K562 (cell line): ENCODE measurements at regions not wholly inside any gene's neighbourhood (a gene's known extent, or its start where the extent isn't known, plus 50 kb on each side); places are given as distances from the start of the nearest gene placed in this dataset.

Experiments
- ATAC-seq: fragments of 200-7000 bp; cut with Tn5 transposase; 3 replicates; pipeline ENCODE4 v1.9.1; 2020; ENCODE audit warnings: moderate library complexity
- BruUV-seq: library from RNA; stranded (reverse); fragments of 400-500 nt; replicated peaks from 2 replicates; lab custom pipeline; 2021; lab: Mats Ljungman, UMichigan
- CTCF ChIA-PET: fragments of 300-600 bp; formaldehyde crosslinking; extraction: SDS; loops from one replicate; lab custom pipeline; 2021; ENCODE audit warnings: low intra/inter-chr PET ratio; lab: Yijun Ruan, JAX
- POLR2A ChIA-PET: fragments of 300-600, 350-650 bp; sonication (Branson Sonifier 250); formaldehyde crosslinking; extraction: SDS; loops from one replicate; lab custom pipeline; 2021; ENCODE audit warnings: antibody characterized with exemption, inconsistent platforms; lab: Yijun Ruan, JAX
- DNase-seq, 4 experiments: peaks; one replicate each; pipeline versions ENCODE4 v3.0.0 to v3.0.0-alpha.2; 2011 to 2018; ENCODE audit warnings: low spot score in 3 of 4, mixed read lengths in 3 of 4; ENCODE audit errors: extremely low read depth in 1 of 4
- FAIRE-seq: peaks from 2 replicates; lab custom pipeline; 2011; peaks lifted over from hg19 to GRCh38; lab: Jason Lieb, UNC
- H2AFZ ChIP-seq: 2 replicates; pipeline ENCODE4 v1.6.0; 2011; ENCODE audit warnings: low read depth, low read length, control low read depth, inconsistent platforms
- H3K27ac ChIP-seq: fragments of 200-600 bp; 3 replicates; pipeline ENCODE4 v1.8.0; 2011; ENCODE audit warnings: low read depth, mild to moderate bottlenecking, control low read depth, inconsistent platforms, low read length, moderate library complexity, mixed read lengths; ENCODE audit errors: extremely low read depth
- H3K27me3 ChIP-seq, 2 experiments: fragments of 300-600 bp in 1 of 2; 2 replicates in 1 of 2; 3 replicates in 1 of 2; pipeline versions ENCODE4 v1.6.0 to v1.8.0; 2011; ENCODE audit warnings: inconsistent platforms in 2 of 2, low read length in 2 of 2, mild to moderate bottlenecking in 1 of 2, mixed read lengths in 1 of 2, moderate library complexity in 1 of 2; ENCODE audit not compliant: control insufficient read depth in 2 of 2, insufficient read depth in 2 of 2
- H3K36me3 ChIP-seq: fragments of 300-600 bp; 3 replicates; pipeline ENCODE4 v1.8.0; 2011; ENCODE audit warnings: mild to moderate bottlenecking, low read length, inconsistent platforms; ENCODE audit not compliant: control insufficient read depth, insufficient read depth
- H3K4me1 ChIP-seq, 2 experiments: fragments of 200-600 bp in 1 of 2; replicated peaks in 1 of 2; 2 replicates in 1 of 2; 3 replicates in 1 of 2; pipeline versions ENCODE4 v1.5.1 to v1.8.0; 2011; ENCODE audit warnings: inconsistent platforms in 2 of 2, low read length in 2 of 2, mild to moderate bottlenecking in 1 of 2, mixed read lengths in 1 of 2, moderate library complexity in 1 of 2; ENCODE audit not compliant: control insufficient read depth in 2 of 2, insufficient read depth in 2 of 2
- H3K4me2 ChIP-seq: 2 replicates; pipeline ENCODE4 v1.6.1; 2011; ENCODE audit warnings: low read length, control low read depth, inconsistent platforms, mixed read lengths; ENCODE audit not compliant: insufficient read depth
- H3K4me3 ChIP-seq: fragments of 200-600 bp; sonication (generic), shearing (Covaris generic); 2 replicates; pipeline ENCODE4 v1.5.1; 2016; ENCODE audit warnings: control low read depth, inconsistent platforms
- H3K79me2 ChIP-seq: fragments of 200-600 bp; 3 replicates; pipeline ENCODE4 v1.8.0; 2011; ENCODE audit warnings: low read length, inconsistent platforms; ENCODE audit not compliant: control insufficient read depth, insufficient read depth
- H3K9ac ChIP-seq, 2 experiments: 2 replicates each; pipeline versions ENCODE4 v1.6.0 to v1.6.1; 2011; ENCODE audit warnings: low read depth in 2 of 2, low read length in 2 of 2, control low read depth in 1 of 2, inconsistent platforms in 1 of 2, mild to moderate bottlenecking in 1 of 2, mixed read lengths in 1 of 2; ENCODE audit not compliant: insufficient read depth in 1 of 2
- H3K9me1 ChIP-seq: one replicate; pipeline ENCODE4 v1.6.0; 2011; ENCODE audit warnings: inconsistent platforms, mild to moderate bottlenecking, low read length, moderate library complexity; ENCODE audit not compliant: control insufficient read depth, insufficient read depth
- H3K9me3 ChIP-seq: replicated peaks from 2 replicates; pipeline ENCODE4 v1.5.1; 2011; ENCODE audit warnings: low read depth, low read length, inconsistent platforms; ENCODE audit not compliant: control insufficient read depth, insufficient read depth
- H4K20me1 ChIP-seq: replicated peaks from 2 replicates; pipeline ENCODE4 v1.6.1; 2011; ENCODE audit warnings: low read length, inconsistent platforms, mixed read lengths; ENCODE audit not compliant: control insufficient read depth, insufficient read depth
- GABPA ChIP-seq: fragments of 200-800 bp; sonication (Bioruptor generic); conservative IDR thresholded peaks from 2 replicates; pipeline ENCODE4 v1.6.1; 2016; ENCODE audit warnings: low read depth, missing genetic modification characterization, missing compliant biosample characterization
- KAT2B ChIP-seq: IDR thresholded peaks from one replicate; pipeline ENCODE4 v1.6.1; 2012; ENCODE audit warnings: low read depth, mild to moderate bottlenecking, control low read depth, inconsistent platforms, low read length, moderate library complexity
- KAT8 ChIP-seq: fragments of 450-650 bp; IDR thresholded peaks from 2 replicates; pipeline ENCODE4 v1.6.1; 2016; ENCODE audit warnings: low read depth, mild to moderate bottlenecking
- SIX5 ChIP-seq, 2 experiments: IDR thresholded peaks; 2 replicates each; pipeline ENCODE4 v1.6.1; 2011; ENCODE audit warnings: low read length in 2 of 2, borderline replicate concordance in 1 of 2, low read depth in 1 of 2, mild to moderate bottlenecking in 1 of 2, moderate library complexity in 1 of 2; ENCODE audit not compliant: insufficient read depth in 1 of 2
- VEZF1 ChIP-seq: fragments of 200-800 bp; sonication (Bioruptor generic); IDR thresholded peaks from 2 replicates; pipeline ENCODE4 v1.6.1; 2017; ENCODE audit warnings: missing genetic modification characterization, missing compliant biosample characterization
- ZNF224 ChIP-seq: sonication (generic); formaldehyde crosslinking; IDR thresholded peaks from 2 replicates; pipeline ENCODE4 v1.8.0; 2022; ENCODE audit warnings: mild to moderate bottlenecking, missing genetic modification reagents
- WGBS: fragments of 100-300 bp; shearing (Covaris generic); methylation state at CpG from one replicate; pipeline ENCODE4 v1.1.6; 2016; ENCODE audit warnings: low coverage, mixed read lengths; ENCODE audit not compliant: insufficient coverage; ENCODE audit errors: missing lambda C conversion rate; 5-methylcytosine and 5-hydroxymethylcytosine counted together
- in situ Hi-C: fragments of 300-500 bp; cut with MboI; formaldehyde crosslinking; loops from 4 replicates; pipeline ENCODE4 v1.15.0; 2018; ENCODE audit warnings: inconsistent platforms, mixed read lengths
- intact Hi-C: fragments of 100-400 bp; cut with micrococcal nuclease; formaldehyde crosslinking; loops from 2 replicates; pipeline ENCODE4 v1.14.2; 2022
- TF ChIP-seq, protein P1 (sequence below), 3 experiments: IDR thresholded peaks in 2 of 3; conservative IDR thresholded peaks in 1 of 3; 2 replicates each; pipeline ENCODE4 v1.5.1; 2011 to 2012; ENCODE audit warnings: low read length in 3 of 3, mild to moderate bottlenecking in 3 of 3, control low read depth in 2 of 3, improper control_type of control experiment in 1 of 3, inconsistent platforms in 1 of 3, low read depth in 1 of 3, mixed read lengths in 1 of 3, moderate library complexity in 1 of 3; ENCODE audit not compliant: insufficient read depth in 2 of 3

DNA sequence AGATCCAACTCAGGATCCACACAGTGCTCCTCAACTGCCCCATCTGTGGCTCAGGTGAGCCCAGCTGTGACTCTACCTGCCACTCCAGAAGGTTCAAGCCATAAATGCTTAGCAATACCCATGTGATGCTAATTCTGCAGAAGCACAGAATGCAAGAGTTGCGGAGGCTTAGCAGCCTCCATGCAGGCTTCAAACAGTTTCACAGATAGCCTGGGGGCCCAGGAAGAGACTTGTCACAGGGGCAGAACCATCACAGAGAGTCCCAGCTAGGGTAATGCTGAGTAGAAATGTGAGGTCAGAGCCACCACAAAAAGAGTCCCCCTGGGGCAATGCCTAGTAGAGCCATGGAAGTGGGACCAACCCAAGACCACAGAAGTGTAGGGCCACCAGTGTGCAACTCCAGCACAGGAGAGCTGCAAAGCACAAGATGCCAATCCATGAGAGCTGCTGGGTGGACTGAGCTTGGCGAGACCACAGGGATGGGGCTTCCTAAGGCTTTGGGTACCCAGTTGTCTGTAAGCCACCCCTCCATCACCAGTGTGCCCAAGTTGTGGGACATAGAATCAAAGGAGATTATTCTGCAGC, 283.9 kb downstream of the UBE3D start:
- Histone ChIP-seq H2AFZ (no peak overlapping the region), H3K79me2 (no peaks in the 10 kb centered on the region), H3K4me1 (no peaks in the 10 kb centered on the region), H3K4me3 (no peak overlapping the region), H3K27ac (no peak overlapping the region), H3K27me3 (no peaks in the 10 kb centered on the region), H4K20me1 (no peaks in the 10 kb centered on the region), H3K36me3 (no peaks in the 10 kb centered on the region), H3K9me1 (no peaks in the 10 kb centered on the region), H3K4me2 (no peak overlapping the region), H3K9me3 (no peaks in the 10 kb centered on the region), H3K9ac (no peak overlapping the region)
- in situ Hi-C loops (loop anchor here (10.0 kb wide), 1 partner anchor 1287 kb away; no protein-coding TSS in a partner anchor), intact Hi-C loops (no loop called here)
- DNase-seq (no peak), FAIRE-seq (no peak), ATAC-seq (no peak)
- CTCF ChIA-PET, result no interaction called here
- WGBS, result 17% methylated on average over 2 of the region's 2 CpGs
- no peak for TF ChIP-seq KAT2B
- no peak for TF ChIP-seq SIX5 (IDR thresholded peaks at IDR 0.05; ENCODE audit: borderline replicate concordance in 1 of 2, insufficient read depth in 1 of 2, low read depth in 1 of 2, low read length in 2 of 2)
- no peak for TF ChIP-seq GABPA
- TF ChIP-seq KAT8, result no peak
- no TSS peak for BruUV-seq
- POLR2A ChIA-PET, result no interaction called here

DNA sequence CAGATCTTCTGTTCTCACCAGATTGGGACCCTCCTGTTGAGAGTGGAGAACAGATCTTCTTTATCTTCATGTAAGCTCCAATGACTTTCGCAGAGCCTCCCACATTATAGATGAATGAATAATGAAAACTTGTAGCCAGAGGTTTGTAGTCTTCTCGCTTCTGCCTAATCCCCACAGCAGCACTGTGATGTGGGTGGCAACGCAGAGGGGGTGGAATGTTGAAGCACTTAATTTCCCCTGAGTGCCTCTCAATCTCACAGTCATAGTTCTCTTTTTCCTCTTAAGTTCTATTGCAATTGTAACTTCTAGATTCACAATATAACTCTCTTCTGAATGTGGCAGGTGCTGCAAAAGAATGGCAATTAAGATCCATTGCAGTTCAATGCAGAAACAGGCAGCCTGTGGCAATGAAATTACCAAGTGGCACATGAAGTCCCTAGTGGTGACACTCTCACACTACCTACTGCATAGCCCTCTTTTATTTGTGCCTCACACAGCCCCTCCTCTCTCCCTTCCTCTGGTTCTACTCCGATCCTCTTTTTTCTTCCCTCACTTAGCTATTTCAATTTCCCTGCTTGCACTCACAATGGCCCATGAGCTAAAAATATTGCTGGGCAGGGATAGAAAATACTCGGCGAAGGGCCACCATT, 281.9 kb downstream of the UBE3D start:
- WGBS, result 15% methylated on average over 6 of the region's 6 CpGs
- Histone ChIP-seq H3K9me1 (no peaks in the 10 kb centered on the region), H4K20me1 (no peaks in the 10 kb centered on the region), H3K4me1 (no peaks in the 10 kb centered on the region), H3K27ac (no peak overlapping the region), H2AFZ (no peak overlapping the region), H3K79me2 (no peaks in the 10 kb centered on the region), H3K9ac (no peak overlapping the region), H3K4me3 (no peak overlapping the region), H3K27me3 (no peaks in the 10 kb centered on the region), H3K36me3 (no peaks in the 10 kb centered on the region), H3K4me2 (no peak overlapping the region), H3K9me3 (no peaks in the 10 kb centered on the region)
- in situ Hi-C loops (loop anchor here (10.0 kb wide), 1 partner anchor 1289 kb away; no protein-coding TSS in a partner anchor), intact Hi-C loops (no loop called here)
- DNase-seq (peak in 3 of 4 experiments; percentile 3 to 14 (median 10)), FAIRE-seq (peak; percentile 15), ATAC-seq (peak; percentile 87)
- POLR2A ChIA-PET, result interaction anchor here (0.6 kb wide), 1 partner anchor 223 kb away, joined by 3 read pairs; no protein-coding TSS in a partner anchor
- TF ChIP-seq VEZF1 (0 out of 2 replicates have a peak, but pooled peaks have one; percentile 14), ZNF224 (CRISPR knock-in tag) (no peak)
- TF ChIP-seq, protein P1, sequence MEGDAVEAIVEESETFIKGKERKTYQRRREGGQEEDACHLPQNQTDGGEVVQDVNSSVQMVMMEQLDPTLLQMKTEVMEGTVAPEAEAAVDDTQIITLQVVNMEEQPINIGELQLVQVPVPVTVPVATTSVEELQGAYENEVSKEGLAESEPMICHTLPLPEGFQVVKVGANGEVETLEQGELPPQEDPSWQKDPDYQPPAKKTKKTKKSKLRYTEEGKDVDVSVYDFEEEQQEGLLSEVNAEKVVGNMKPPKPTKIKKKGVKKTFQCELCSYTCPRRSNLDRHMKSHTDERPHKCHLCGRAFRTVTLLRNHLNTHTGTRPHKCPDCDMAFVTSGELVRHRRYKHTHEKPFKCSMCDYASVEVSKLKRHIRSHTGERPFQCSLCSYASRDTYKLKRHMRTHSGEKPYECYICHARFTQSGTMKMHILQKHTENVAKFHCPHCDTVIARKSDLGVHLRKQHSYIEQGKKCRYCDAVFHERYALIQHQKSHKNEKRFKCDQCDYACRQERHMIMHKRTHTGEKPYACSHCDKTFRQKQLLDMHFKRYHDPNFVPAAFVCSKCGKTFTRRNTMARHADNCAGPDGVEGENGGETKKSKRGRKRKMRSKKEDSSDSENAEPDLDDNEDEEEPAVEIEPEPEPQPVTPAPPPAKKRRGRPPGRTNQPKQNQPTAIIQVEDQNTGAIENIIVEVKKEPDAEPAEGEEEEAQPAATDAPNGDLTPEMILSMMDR (IDR thresholded peaks at IDR 0.05 in 2 of 3, conservative IDR thresholded peaks at IDR 0.05 in 1 of 3; ENCODE audit: insufficient read depth in 2 of 3, low read depth in 1 of 3, low read length in 3 of 3), result peak; percentile 22 to 29 (median 23); a peak in 3 of 6 replicates
- no TSS peak for BruUV-seq
- CTCF ChIA-PET, result no interaction called here
